SKM-1 (cell line): ENCODE measurements at regions not wholly inside any gene's neighbourhood (a gene's known extent, or its start where the extent isn't known, plus 50 kb on each side); places are given as distances from the start of the nearest gene placed in this dataset.
"Not testable (repeated sequence)": the region's sequence is repeated elsewhere in the genome, so short reads cannot be mapped to it uniquely, and the experiment has no call there.

Experiments used
- DNase-seq: peaks from one replicate; lab custom pipeline; 2025; ENCODE audit not compliant: unreplicated experiment; lab: John Stamatoyannopoulos, UW

- DNase-seq, result no peak
Measured at GRCh38 chr4:98828801-98829200, 100.1 kb downstream of the EIF4E start.

- no peak for DNase-seq
Measured at GRCh38 chr4:98827661-98828060, 101.3 kb downstream of the EIF4E start.

- no peak for DNase-seq
Measured at GRCh38 chr4:98822144-98822543, 106.8 kb downstream of the EIF4E start.

GRCh38 chr4:98818116-98818515 lies 110.8 kb downstream of the EIF4E start:
- DNase-seq, result not testable (repeated sequence)

- DNase-seq, result no peak
Measured at GRCh38 chr4:98816816-98817215, 112.1 kb downstream of the EIF4E start.

GRCh38 chr4:98816386-98816785 lies 112.5 kb downstream of the EIF4E start:
- DNase-seq, result no peak

GRCh38 chr4:98804403-98804802 lies 124.5 kb downstream of the EIF4E start:
- DNase-seq, result no peak

GRCh38 chr4:98803251-98803650 lies 125.7 kb downstream of the EIF4E start:
- DNase-seq, result no peak

GRCh38 chr4:98802770-98803198 lies 126.1 kb downstream of the EIF4E start:
- no peak for DNase-seq

- DNase-seq, result no peak
Measured at GRCh38 chr4:98801259-98801725, 127.6 kb downstream of the EIF4E start.

- no peak for DNase-seq
Measured at GRCh38 chr4:98796991-98797390, 131.9 kb downstream of the EIF4E start.

GRCh38 chr4:98794565-98795205 lies 134.2 kb downstream of the EIF4E start:
- DNase-seq, result no peak

GRCh38 chr4:98793658-98794057 lies 135.2 kb upstream of the TSPAN5 start:
- no peak for DNase-seq

GRCh38 chr4:98786866-98787265 lies 128.5 kb upstream of the TSPAN5 start:
- no peak for DNase-seq

GRCh38 chr4:98784947-98785706 lies 126.7 kb upstream of the TSPAN5 start:
- no peak for DNase-seq

GRCh38 chr4:98781641-98782357 lies 123.4 kb upstream of the TSPAN5 start:
- no peak for DNase-seq

- DNase-seq, result no peak
Measured at GRCh38 chr4:98780926-98781325, 122.5 kb upstream of the TSPAN5 start.

GRCh38 chr4:98779088-98779487 lies 120.7 kb upstream of the TSPAN5 start:
- no peak for DNase-seq

GRCh38 chr4:98778206-98778605 lies 119.8 kb upstream of the TSPAN5 start:
- DNase-seq, result no peak

- DNase-seq, result no peak
Measured at GRCh38 chr4:98775672-98776071, 117.3 kb upstream of the TSPAN5 start.

- no peak for DNase-seq
Measured at GRCh38 chr4:98773638-98774037, 115.2 kb upstream of the TSPAN5 start.
